ENCODE measurements at regions not wholly inside any gene's neighbourhood (a gene's known extent, or its start where the extent isn't known, plus 50 kb on each side); places are given as distances from the start of the nearest gene placed in this dataset.

DNA sequence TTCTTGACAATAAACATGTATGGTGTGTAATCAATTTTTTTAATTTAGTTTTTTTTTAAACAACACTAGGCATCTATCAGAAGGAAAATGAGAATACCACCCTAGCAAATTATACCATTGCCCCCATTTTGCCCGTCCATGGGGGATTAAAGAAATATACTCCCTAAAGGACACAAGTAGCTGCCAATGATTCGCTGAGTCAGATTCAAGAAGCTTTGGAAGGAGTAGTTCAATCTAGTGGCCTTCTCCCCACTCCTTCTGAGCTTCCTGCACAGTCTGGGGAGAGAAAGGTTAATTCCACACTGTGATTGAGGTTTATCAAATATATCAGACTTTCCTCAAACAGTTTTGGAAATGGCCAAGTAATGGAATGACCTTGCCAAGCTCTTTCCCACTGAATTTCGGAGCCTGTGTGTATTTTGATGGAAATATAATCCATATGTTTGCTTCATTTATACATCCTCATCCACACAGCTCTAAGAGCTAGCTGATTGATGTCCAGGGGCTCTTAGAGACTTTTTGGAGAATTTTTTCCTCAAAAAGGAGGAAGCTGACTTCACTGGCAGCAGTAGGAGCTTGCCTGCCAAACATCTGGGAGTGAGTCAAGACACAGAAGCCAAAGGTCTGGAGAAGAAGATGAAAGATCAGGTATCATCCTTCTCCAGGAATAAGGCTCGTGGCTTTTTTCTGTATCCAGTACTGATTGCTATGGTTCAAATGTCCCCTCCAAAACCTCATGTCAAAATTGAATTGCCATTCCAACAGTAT is 478.5 kb upstream of the PROK2 start:
- Mint-ChIP-seq H3K4me3 (ENCODE audit: unreplicated experiment) (no peak overlapping the region), H3K27me3 (ENCODE audit: unreplicated experiment) (no peaks in the 10 kb centered on the region), H3K9me3 (ENCODE audit: unreplicated experiment) (no peaks in the 10 kb centered on the region), H3K4me1 (ENCODE audit: low read depth, unreplicated experiment) (peaks cover 8% of the 10 kb centered on the region), H3K36me3 (ENCODE audit: unreplicated experiment) (no peaks in the 10 kb centered on the region), H3K27ac (ENCODE audit: unreplicated experiment) (no peak overlapping the region)
- TF ChIP-seq, protein P1, sequence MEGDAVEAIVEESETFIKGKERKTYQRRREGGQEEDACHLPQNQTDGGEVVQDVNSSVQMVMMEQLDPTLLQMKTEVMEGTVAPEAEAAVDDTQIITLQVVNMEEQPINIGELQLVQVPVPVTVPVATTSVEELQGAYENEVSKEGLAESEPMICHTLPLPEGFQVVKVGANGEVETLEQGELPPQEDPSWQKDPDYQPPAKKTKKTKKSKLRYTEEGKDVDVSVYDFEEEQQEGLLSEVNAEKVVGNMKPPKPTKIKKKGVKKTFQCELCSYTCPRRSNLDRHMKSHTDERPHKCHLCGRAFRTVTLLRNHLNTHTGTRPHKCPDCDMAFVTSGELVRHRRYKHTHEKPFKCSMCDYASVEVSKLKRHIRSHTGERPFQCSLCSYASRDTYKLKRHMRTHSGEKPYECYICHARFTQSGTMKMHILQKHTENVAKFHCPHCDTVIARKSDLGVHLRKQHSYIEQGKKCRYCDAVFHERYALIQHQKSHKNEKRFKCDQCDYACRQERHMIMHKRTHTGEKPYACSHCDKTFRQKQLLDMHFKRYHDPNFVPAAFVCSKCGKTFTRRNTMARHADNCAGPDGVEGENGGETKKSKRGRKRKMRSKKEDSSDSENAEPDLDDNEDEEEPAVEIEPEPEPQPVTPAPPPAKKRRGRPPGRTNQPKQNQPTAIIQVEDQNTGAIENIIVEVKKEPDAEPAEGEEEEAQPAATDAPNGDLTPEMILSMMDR (IDR thresholded peaks at IDR 0.05; ENCODE audit: partially characterized antibody, unreplicated experiment) = no peak
- no peak for DNase-seq

DNA sequence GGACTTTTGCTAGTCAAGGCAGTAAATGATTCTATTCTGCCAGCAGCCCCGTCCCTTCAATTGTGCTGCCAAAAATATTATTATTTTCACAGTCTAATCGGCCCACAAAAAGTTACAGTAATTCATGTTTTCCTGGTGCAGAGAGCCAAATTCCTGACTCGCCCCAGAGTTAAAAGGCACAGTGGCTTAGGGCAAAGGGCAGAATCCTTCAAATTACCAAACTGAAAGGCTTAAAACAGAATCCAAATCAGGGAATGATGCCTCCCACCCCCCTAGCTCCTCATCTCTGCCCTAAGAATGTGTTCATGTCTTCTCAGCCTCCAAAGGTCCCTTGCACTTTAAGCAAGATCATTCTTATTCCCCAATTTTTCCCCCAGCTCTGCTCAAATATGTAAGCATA is 477.8 kb upstream of the PROK2 start:
- no peaks in the 10 kb centered on the region for H3K36me3 Mint-ChIP-seq (ENCODE audit: unreplicated experiment)
- H3K27ac Mint-ChIP-seq (ENCODE audit: unreplicated experiment) = no peak overlapping the region
- TF ChIP-seq, protein P1 (IDR thresholded peaks at IDR 0.05; ENCODE audit: partially characterized antibody, unreplicated experiment) = no peak
- H3K27me3 Mint-ChIP-seq (ENCODE audit: unreplicated experiment) = no peaks in the 10 kb centered on the region
- DNase-seq = no peak
- H3K9me3 Mint-ChIP-seq (ENCODE audit: unreplicated experiment) = no peaks in the 10 kb centered on the region
- H3K4me1 Mint-ChIP-seq (ENCODE audit: low read depth, unreplicated experiment) = peaks cover 12% of the 10 kb centered on the region
- no peak overlapping the region for H3K4me3 Mint-ChIP-seq (ENCODE audit: unreplicated experiment)

DNA sequence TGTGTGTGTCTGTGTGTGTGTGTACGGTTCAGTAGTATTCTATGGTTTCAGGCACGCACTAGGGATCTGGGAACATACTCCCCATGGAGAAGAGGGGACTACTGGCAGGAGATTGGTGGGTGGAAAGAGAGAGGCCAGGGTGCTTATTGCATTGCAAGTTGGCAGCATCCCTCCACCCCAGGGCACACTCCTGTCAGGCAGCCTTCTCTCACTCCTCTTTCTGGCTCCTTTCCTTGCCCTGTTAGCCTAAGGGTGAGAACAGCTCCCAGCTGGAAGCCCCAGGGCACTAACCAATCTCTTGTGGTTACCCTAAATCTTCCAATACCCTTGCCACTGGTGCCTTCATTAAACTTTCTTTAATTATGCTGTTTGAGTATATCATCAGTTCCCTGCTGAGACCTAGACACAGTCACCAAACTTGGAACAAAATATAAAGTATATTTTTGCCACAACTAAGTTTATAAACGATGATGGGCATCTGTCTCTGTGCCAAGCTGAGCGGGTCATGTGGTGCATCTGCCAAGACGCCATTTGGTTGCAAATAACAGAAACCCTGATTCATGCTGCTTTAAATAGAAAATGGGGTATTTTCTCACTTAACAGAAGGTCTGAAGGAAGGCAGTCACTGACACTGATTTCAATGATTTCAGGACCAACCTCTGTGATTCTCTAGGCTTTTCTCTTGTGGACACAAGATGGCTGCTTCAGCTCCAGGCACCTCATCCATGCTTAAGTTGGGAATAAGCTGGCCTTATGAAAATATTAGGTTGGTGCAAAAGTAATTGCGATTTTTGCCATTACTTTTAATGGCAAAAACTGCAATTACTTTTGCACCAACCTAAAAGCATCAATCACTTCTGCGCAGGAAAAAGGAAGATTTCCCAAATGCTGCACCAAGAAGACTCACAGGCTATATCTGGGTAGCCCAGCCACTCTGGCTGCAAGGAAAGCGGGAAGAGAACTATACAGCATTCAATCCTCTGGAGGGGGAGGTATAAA is 476.9 kb upstream of the PROK2 start:
- TF ChIP-seq, protein P1 (IDR thresholded peaks at IDR 0.05; ENCODE audit: partially characterized antibody, unreplicated experiment) = no peak
- Mint-ChIP-seq H3K9me3 (ENCODE audit: unreplicated experiment) (peaks cover 4% of the 10 kb centered on the region), H3K4me1 (ENCODE audit: low read depth, unreplicated experiment) (peaks cover 17% of the 10 kb centered on the region), H3K27ac (ENCODE audit: unreplicated experiment) (no peak overlapping the region), H3K4me3 (ENCODE audit: unreplicated experiment) (no peak overlapping the region), H3K27me3 (ENCODE audit: unreplicated experiment) (peaks cover 2% of the 10 kb centered on the region), H3K36me3 (ENCODE audit: unreplicated experiment) (no peaks in the 10 kb centered on the region)
- DNase-seq = no peak

DNA sequence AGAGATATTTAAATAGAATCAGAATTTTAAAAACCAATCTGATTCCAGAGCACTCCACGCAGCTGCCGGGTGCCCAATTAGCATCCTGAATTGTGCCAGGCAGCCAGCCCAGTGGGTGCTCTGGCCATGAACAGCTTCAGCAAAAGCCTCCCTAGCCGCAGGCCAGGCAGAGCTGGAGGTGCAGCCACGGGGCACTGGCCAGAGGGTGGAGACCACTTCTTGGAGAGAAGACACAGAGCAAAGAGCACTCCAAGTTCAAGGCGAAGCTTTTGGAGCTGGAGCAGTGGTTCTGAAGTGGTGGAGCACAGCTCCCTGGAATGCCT is 475.6 kb upstream of the PROK2 start:
- peaks cover 6% of the 10 kb centered on the region for H3K9me3 Mint-ChIP-seq (ENCODE audit: unreplicated experiment)
- TF ChIP-seq, protein P1 (IDR thresholded peaks at IDR 0.05; ENCODE audit: partially characterized antibody, unreplicated experiment) = no peak

More for the DNA sequence above, 475.6 kb upstream of the PROK2 start:
- Mint-ChIP-seq H3K4me1 (ENCODE audit: low read depth, unreplicated experiment) (peaks cover 25% of the 10 kb centered on the region), H3K27ac (ENCODE audit: unreplicated experiment) (no peak overlapping the region), H3K4me3 (ENCODE audit: unreplicated experiment) (no peak overlapping the region), H3K27me3 (ENCODE audit: unreplicated experiment) (peaks cover 2% of the 10 kb centered on the region), H3K36me3 (ENCODE audit: unreplicated experiment) (no peaks in the 10 kb centered on the region)
- DNase-seq = no peak

Data from glutamatergic neuron (in vitro differentiated cells).